GM21515 (cell line): ENCODE measurements at regions not wholly inside any gene's neighbourhood (a gene's known extent, or its start where the extent isn't known, plus 50 kb on each side); places are given as distances from the start of the nearest gene placed in this dataset.
A peak's percentile ranks its signal among the peaks of the same experiment; 100 is the strongest.

Experiments
- ATAC-seq: cut with Tn5 transposase; IDR thresholded peaks from one replicate; pipeline ENCODE4 v1.9.1; 2021; ENCODE audit not compliant: unreplicated experiment

- no peak for ATAC-seq
Observed at GRCh38 chr5:125002727-125003598, 256.5 kb upstream of the ZNF608 start.

- no peak for ATAC-seq
Observed at GRCh38 chr5:125004009-125004408, 257.6 kb upstream of the ZNF608 start.

- ATAC-seq = peak; percentile 46
Observed at GRCh38 chr5:125005266-125005665, 258.8 kb upstream of the ZNF608 start.

DNA sequence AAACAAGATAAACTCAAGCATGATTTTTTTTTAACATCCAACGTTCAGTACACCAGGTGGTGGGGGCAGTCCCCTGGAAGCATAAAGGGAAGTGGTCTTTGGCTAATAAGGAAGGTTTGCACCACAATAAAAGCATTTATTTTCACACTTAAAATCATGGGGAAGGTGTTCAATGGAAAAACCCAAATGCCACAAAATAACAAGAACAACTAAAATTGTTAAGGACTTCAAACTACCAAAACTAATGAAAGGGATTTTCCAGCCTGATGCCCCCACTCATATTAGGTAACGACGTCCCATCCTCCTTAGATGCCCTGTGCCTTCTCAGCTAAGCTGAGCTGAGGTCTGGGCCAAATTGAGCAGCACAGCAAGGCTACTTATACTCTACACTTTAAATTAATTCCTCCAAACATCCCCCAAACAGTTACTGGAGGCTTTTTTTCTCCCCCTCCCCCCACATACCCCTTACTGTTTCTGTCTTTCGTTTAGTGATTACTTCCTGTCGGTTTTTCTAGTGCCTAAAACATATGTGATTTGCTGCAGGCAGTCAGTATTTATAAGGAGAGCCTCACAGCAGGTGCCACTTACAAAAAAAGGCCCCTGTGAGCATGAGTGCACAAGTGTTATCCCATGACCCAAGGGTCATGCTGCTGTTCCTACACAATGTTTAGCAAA, 259.7 kb upstream of the ZNF608 start:
- ATAC-seq = peak; percentile 66

- ATAC-seq = no peak
Observed at GRCh38 chr5:125010356-125010755, 263.9 kb upstream of the ZNF608 start.

- ATAC-seq = peak; percentile 42
Observed at GRCh38 chr5:125011014-125011413, 264.6 kb upstream of the ZNF608 start.

DNA sequence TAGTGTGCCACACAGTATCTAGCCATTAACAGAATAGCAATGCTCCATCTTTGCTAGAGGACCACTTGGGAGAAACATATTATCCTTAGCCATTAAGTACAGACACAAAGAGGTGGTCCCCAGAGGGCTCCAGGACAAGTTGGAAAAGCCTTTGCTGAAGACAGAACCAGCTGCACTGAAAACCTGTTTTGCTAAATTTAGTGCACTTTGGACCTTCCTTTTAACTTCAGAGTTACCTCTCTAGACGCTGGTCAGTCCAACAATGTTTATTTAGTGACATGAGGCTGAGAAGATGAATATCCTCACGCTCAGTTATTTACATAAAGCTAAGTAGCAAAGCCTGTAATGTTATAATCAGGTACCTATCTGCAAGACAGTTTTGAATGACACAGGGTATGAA, 265.0 kb upstream of the ZNF608 start:
- ATAC-seq = peak; percentile 3

- no peak for ATAC-seq
Observed at GRCh38 chr5:125011947-125012346, 265.5 kb upstream of the ZNF608 start.

- no peak for ATAC-seq
Observed at GRCh38 chr5:125012727-125013451, 266.4 kb upstream of the ZNF608 start.

- ATAC-seq = no peak
Observed at GRCh38 chr5:125014202-125014601, 267.8 kb upstream of the ZNF608 start.

DNA sequence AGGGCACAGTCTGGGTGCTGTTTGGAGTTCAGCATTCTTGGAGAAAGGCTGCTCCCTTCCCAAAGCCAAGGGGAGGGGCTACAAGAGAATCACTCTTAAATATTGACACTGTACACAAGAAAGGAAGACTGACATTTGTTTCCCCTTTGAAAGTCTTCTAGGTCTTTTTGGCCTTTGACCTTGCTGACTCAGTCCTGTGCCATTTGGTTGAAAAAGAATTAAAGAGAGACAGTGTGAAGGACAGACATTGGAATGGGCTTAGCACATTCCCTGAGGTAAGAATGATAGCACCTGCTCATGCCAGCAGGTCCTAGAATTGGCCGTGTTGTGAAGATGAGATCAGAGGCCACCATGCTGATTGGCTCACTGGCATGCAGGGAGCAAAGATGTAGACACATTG, 271.4 kb upstream of the ZNF608 start:
- ATAC-seq = no peak

DNA sequence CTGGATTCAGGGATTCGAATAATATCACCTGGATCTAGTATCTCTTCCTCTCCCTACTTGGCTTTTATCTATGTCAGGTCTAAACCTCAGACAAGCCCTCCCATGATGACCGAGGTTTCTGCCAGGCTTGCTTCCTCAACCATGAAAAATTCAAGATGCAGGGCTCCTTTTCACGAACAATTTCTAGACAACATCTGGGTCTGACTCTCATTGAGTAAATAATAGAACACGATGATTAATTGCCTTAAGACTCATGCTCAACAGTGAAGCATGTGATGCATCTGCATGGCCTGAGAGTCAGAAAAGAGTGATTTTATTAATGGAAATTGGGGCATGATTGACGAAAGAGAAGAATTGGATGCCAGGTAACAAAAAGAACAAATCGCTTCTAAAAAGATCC, 277.2 kb upstream of the ZNF608 start:
- no peak for ATAC-seq

- ATAC-seq = no peak
Observed at GRCh38 chr5:125026867-125027731, 280.7 kb upstream of the ZNF608 start.

GRCh38 chr5:125032286-125032685, 285.8 kb upstream of the ZNF608 start:
- ATAC-seq = no peak

- ATAC-seq = no peak
Observed at GRCh38 chr5:125033602-125034001, 287.2 kb upstream of the ZNF608 start.

GRCh38 chr5:125034331-125034730, 287.9 kb upstream of the ZNF608 start:
- no peak for ATAC-seq

DNA sequence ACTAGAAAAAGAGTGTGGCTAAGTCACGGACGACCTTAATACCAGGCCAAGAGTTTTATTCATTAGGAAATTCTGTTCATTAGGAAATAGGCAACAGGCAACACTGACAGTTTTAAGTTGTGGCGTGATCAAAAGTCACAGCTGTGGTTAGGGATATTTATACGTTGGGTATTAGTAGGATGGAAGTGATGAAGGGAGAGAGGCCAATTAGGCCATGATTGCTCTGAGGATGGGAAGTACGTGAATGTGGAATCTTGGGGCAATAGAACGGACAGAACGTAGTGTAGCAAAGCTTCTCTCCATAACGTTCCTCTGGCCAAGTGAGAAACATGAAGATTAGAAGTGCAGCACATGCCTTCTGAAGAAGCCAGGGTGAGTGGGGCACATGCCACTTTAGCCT, 290.1 kb upstream of the ZNF608 start:
- no peak for ATAC-seq

GRCh38 chr5:125037020-125037419, 290.6 kb upstream of the ZNF608 start:
- ATAC-seq = no peak

DNA sequence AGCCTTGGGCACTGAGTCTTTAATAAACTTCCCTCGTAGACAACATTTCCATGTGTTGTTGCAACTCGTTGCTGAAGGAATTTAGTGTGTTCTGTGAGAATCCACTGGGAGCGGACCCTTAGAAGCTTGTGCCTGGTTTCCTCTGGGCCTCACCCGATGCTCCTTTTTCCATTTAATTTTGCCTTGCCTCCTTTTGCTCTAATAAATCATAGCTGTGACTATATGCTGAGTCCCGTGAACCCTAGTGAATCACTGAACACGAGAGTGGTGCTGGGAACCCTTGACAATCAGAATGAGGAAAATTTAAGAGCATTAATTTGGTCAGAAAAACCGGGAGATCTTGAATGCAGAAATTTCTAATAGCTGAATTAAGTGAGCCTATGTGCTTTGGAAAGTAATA, 291.1 kb upstream of the ZNF608 start:
- ATAC-seq = no peak

DNA sequence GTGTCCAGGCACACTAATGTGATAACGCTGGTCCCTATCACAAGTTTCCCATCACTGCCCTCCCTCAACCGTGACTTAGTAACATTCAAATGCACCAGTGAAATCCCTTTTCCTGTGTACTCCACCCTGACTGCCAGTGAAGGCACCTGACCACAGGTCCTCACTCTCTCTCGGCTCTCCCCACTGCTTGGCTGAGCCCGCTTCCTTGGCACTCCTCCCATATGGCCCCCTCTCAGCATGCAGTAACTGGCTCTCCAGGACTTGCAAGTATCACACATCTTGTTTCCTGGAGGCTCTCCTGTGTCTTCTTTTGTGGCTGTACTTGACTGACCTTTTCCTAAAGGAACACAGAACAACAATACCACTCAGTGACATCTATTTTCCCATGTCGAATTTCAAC, 292.0 kb upstream of the ZNF608 start:
- no peak for ATAC-seq

DNA sequence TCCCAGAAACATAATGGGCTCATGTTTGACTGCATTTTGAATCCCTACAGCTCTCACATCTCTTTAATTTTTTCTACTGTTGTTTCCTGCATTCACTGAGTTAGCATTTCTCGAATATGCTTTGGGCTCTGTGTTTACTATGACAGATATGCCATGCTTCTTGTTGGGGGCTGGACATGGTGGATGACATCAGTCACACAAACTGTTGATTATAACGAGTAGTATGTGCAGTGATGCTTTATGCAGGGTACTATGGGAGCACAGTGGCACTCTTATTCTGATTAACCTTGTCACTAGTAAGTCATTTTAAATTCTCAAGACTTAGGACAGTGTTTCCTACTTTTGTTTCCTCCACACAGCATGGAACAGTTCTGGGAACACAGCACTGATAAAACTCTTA, 295.4 kb upstream of the ZNF608 start:
- ATAC-seq = no peak
